Tibial artery (tissue), 4 donors: ENCODE measurements at regions not wholly inside any gene's neighbourhood (a gene's known extent, or its start where the extent isn't known, plus 50 kb on each side); places are given as distances from the start of the nearest gene placed in this dataset.

Experiments
- DNase-seq, 2 donors: peaks; one replicate each; pipeline ENCODE4 v3.0.0-alpha.2; 2019
- H3K27ac ChIP-seq, 2 donors: fragments of 200-600 bp; sonication (generic) in 1 of 2; 1 replicate in 1 of 2; 2 replicates in 1 of 2; pipeline ENCODE4 v1.5.1; 2018 to 2019; ENCODE audit warnings: mild to moderate bottlenecking in 1 of 2
- H3K27me3 ChIP-seq, 2 donors: fragments of 200-600 bp; sonication (generic) in 1 of 2; one replicate each; pipeline versions ENCODE4 v1.5.1 to v1.6.0; 2016 to 2019
- H3K36me3 ChIP-seq, 3 donors: fragments of 200-600 bp; sonication (generic) in 2 of 3; one replicate each; pipeline ENCODE4 v1.5.1; 2016 to 2019; ENCODE audit warnings: mild to moderate bottlenecking in 2 of 3
- H3K4me1 ChIP-seq, 4 donors: fragments of 200-600 bp; sonication (generic) in 2 of 4; 1 replicate in 3 of 4; 2 replicates in 1 of 4; pipeline ENCODE4 v1.5.1; 2016 to 2019
- H3K4me3 ChIP-seq, 2 donors: fragments of 200-600 bp; sonication (generic) in 1 of 2; 1 replicate in 1 of 2; 2 replicates in 1 of 2; pipeline ENCODE4 v1.5.1; 2018 to 2019; ENCODE audit warnings: mild to moderate bottlenecking in 2 of 2
- H3K9me3 ChIP-seq, 3 donors: fragments of 200-600 bp; sonication (generic) in 1 of 3; one replicate each; pipeline ENCODE4 v1.5.1; 2016 to 2019
- intact Hi-C: fragments of 100-400 bp; cut with DNase I; formaldehyde crosslinking; loops from one replicate; pipeline ENCODE4 v1.15.0; 2023; ENCODE audit warnings: low total_unique reads
- TF ChIP-seq, protein P1 (sequence below), 2 experiments: fragments of 200-600 bp in 1 of 2; fragments of 450-650 bp in 1 of 2; IDR thresholded peaks; one replicate each; pipeline ENCODE4 v1.5.1; 2017 to 2019; ENCODE audit warnings: antibody characterized with exemption in 2 of 2, mild to moderate bottlenecking in 1 of 2, moderate library complexity in 1 of 2

DNA sequence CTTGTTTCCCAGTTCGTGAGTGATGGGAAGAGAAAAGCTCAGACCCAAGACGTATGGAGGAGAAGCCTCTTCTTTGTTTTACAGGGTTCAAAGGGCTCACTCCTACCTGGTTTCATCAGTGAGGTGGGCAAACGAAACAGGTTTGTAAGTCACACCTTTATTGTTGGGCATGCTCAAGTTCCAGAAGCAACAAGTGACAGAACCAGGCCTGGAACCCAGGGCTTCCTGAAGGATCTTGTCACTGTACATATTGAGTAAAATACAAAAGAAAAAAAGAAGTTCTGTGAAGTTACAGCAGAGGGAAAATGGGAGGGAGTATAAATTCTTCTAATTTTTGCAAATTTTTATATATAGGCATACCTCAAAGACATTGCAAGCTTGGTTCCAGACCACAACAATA is 320.9 kb upstream of the PROX1 start:
- Histone ChIP-seq H3K9me3 (no peaks in the 10 kb centered on the region), H3K27me3 (no peaks in the 10 kb centered on the region), H3K4me1 (no peaks in the 10 kb centered on the region), H3K27ac (no peak overlapping the region), H3K4me3 (no peak overlapping the region), H3K36me3 (no peaks in the 10 kb centered on the region)
- TF ChIP-seq, protein P1, sequence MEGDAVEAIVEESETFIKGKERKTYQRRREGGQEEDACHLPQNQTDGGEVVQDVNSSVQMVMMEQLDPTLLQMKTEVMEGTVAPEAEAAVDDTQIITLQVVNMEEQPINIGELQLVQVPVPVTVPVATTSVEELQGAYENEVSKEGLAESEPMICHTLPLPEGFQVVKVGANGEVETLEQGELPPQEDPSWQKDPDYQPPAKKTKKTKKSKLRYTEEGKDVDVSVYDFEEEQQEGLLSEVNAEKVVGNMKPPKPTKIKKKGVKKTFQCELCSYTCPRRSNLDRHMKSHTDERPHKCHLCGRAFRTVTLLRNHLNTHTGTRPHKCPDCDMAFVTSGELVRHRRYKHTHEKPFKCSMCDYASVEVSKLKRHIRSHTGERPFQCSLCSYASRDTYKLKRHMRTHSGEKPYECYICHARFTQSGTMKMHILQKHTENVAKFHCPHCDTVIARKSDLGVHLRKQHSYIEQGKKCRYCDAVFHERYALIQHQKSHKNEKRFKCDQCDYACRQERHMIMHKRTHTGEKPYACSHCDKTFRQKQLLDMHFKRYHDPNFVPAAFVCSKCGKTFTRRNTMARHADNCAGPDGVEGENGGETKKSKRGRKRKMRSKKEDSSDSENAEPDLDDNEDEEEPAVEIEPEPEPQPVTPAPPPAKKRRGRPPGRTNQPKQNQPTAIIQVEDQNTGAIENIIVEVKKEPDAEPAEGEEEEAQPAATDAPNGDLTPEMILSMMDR (IDR thresholded peaks at IDR 0.05) = no peak
- no peak for DNase-seq
- intact Hi-C loops = no loop called here

DNA sequence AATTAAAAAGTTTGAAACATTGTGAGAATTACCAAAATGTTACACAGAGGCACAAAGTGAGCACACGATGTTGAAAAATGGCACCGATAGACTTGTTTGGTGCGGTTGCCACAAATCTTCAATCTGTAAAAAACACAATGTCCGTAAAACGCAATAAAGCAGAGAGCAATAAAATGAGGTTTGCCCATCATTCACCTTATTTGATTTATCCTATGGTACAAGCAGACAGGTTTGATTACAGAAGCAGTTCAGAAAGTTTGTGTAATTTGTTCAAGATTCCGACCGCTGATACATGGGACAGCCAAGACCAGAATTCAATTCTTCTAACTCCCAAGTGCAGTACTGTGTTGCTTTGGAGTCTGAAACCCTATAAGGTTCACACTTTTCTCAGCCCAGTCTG is 318.3 kb upstream of the PROX1 start:
- no peak for DNase-seq

DNA sequence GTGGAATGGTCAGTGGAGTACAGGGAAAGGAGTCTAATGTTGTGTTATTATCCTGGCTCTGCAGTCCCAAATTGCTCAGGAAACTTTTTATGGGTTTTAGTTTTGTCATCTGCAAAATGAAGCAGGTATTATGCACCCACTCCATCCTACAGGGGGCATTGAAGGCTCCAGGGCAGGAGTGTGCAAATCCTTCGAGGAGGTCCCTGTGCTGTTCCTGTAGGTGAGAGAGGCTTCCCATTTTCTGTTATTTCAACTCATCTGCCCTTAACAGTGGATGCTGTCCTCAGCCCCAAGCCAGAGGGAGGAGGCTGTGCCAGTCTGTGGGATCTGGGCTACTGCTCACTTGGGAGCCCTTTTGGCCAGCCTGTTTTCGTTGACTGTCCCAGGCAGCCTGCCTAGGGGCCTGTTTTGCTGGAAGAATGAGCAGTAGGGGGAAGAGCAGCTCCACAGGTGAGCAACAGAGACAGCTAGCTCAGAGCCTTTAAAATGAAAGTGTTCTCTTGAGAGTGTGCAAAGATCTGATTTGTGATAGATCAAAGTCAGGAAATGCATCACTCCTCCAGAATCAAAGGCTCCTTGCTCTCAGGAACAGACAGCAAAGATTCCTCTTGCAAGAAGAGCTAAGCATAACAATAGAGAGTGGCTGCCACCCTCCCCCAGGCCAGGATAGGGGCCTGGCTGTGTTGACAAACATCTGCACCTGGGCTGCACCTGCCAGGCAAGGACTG is 317.6 kb upstream of the PROX1 start:
- Histone ChIP-seq H3K36me3 (no peaks in the 10 kb centered on the region), H3K4me1 (no peaks in the 10 kb centered on the region), H3K9me3 (no peaks in the 10 kb centered on the region), H3K27me3 (no peaks in the 10 kb centered on the region), H3K27ac (no peak overlapping the region), H3K4me3 (no peak overlapping the region)
- DNase-seq = no peak
- intact Hi-C loops = no loop called here
- TF ChIP-seq, protein P1 (IDR thresholded peaks at IDR 0.05) = no peak

More for the DNA sequence above, 318.3 kb upstream of the PROX1 start:
- TF ChIP-seq, protein P1 (IDR thresholded peaks at IDR 0.05) = no peak
- Histone ChIP-seq H3K9me3 (no peaks in the 10 kb centered on the region), H3K4me3 (no peak overlapping the region), H3K27ac (no peak overlapping the region), H3K36me3 (no peaks in the 10 kb centered on the region), H3K27me3 (no peaks in the 10 kb centered on the region), H3K4me1 (no peaks in the 10 kb centered on the region)
- intact Hi-C loops = no loop called here

DNA sequence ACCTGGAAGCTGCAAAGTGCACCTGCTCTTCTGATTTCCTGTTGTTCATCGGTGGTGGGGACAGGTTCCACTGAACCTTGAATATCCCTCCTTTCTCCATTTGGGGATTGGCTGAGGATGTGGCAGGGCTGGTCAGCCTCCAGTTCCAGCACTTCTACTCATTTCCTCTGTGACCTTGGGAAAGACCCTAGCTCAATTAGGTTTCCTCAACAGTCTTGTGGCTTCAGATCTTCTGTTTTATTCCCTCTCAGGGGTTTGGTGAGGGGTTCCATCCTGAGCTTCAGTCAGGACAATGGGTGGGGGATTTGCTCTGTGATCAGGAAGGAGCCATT is 317.1 kb upstream of the PROX1 start:
- no peak for DNase-seq
- Histone ChIP-seq H3K4me1 (no peaks in the 10 kb centered on the region), H3K9me3 (no peaks in the 10 kb centered on the region), H3K27me3 (no peaks in the 10 kb centered on the region), H3K27ac (no peak overlapping the region), H3K36me3 (no peaks in the 10 kb centered on the region), H3K4me3 (no peak overlapping the region)
- TF ChIP-seq, protein P1 (IDR thresholded peaks at IDR 0.05) = no peak
- intact Hi-C loops = no loop called here

DNA sequence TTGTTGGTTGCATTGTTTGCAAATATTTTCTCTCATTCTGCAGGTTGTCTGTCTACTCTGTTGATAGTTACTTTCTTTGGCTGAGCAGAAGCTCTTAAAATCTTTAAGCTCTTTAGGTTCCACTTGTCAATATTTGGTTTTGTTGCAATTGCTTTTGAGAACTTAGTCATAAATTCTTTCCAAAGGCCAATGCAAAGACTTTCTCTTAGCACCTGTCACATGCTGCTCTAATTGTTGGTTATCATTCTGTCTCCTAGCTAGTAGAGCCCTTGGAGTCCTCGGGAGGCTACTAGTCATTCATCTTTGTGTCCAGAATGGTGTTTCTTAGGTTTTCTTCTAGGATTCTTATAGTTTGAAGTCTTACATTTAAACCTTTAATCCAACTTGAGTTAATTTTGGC is 312.7 kb upstream of the PROX1 start:
- Histone ChIP-seq H3K4me1 (no peaks in the 10 kb centered on the region), H3K36me3 (no peaks in the 10 kb centered on the region), H3K4me3 (no peak overlapping the region), H3K9me3 (no peaks in the 10 kb centered on the region), H3K27me3 (peaks cover 0 to 6% of the 10 kb centered on the region in 2 donors), H3K27ac (no peak overlapping the region)
- intact Hi-C loops = no loop called here
- TF ChIP-seq, protein P1 (IDR thresholded peaks at IDR 0.05) = no peak
- no peak for DNase-seq

DNA sequence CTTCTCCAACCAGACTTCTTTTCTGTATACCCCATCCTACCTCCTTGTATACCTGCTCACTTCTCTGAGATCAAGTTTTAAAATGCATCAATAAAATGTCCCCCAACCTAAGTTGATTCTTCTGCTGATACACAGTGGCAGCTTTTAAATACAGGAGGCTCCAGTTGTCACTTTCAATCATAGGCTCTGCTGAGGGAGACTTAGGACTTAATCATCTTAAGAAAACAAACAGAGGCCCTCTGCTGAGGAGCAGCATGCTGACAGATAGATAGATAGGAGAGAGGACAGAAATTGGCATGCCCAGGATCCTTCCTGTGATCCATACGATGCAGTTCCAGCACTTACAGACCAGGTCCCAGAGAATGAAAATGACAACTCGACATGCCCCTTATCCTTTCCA is 311.0 kb upstream of the PROX1 start:
- Histone ChIP-seq H3K9me3 (no peaks in the 10 kb centered on the region), H3K36me3 (no peaks in the 10 kb centered on the region), H3K27me3 (peaks cover 0 to 6% of the 10 kb centered on the region in 2 donors), H3K4me1 (no peaks in the 10 kb centered on the region), H3K4me3 (no peak overlapping the region), H3K27ac (no peak overlapping the region)
- TF ChIP-seq, protein P1 (IDR thresholded peaks at IDR 0.05) = no peak
- no peak for DNase-seq
- intact Hi-C loops = no loop called here
